Ishikawa (cell line): ENCODE measurements at regions not wholly inside any gene's neighbourhood (a gene's known extent, or its start where the extent isn't known, plus 50 kb on each side); places are given as distances from the start of the nearest gene placed in this dataset.

Experiments
- CEBPB ChIP-seq: IDR thresholded peaks from 2 replicates; pipeline ENCODE4 v1.6.1; 2012
- CREB1 ChIP-seq: IDR thresholded peaks from 2 replicates; pipeline ENCODE4 v1.6.1; 2012; ENCODE audit warnings: low read depth
- EGR1 ChIP-seq: IDR thresholded peaks from 2 replicates; pipeline ENCODE4 v1.6.1; 2012
- EP300 ChIP-seq: IDR thresholded peaks from 2 replicates; pipeline ENCODE4 v1.6.1; 2012; ENCODE audit warnings: borderline replicate concordance
- FOXM1 ChIP-seq: IDR thresholded peaks from 2 replicates; pipeline ENCODE4 v1.6.1; 2012; ENCODE audit warnings: low read depth, borderline replicate concordance
- NFIC ChIP-seq: IDR thresholded peaks from 2 replicates; pipeline ENCODE4 v1.6.1; 2012
- RAD21 ChIP-seq: IDR thresholded peaks from 2 replicates; pipeline ENCODE4 v1.6.1; 2012; ENCODE audit warnings: low read depth
- REST ChIP-seq: IDR thresholded peaks from 2 replicates; pipeline ENCODE4 v1.6.1; 2012; ENCODE audit warnings: low read depth, mild to moderate bottlenecking
- TAF1 ChIP-seq: IDR thresholded peaks from 2 replicates; pipeline ENCODE4 v1.6.1; 2012; ENCODE audit warnings: low read depth, mild to moderate bottlenecking
- TCF12 ChIP-seq: IDR thresholded peaks from 2 replicates; pipeline ENCODE4 v1.6.1; 2012; ENCODE audit warnings: low read depth
- TEAD4 ChIP-seq: IDR thresholded peaks from 2 replicates; pipeline ENCODE4 v1.6.1; 2012
- USF1 ChIP-seq: IDR thresholded peaks from 2 replicates; pipeline ENCODE4 v1.6.1; 2012
- YY1 ChIP-seq: IDR thresholded peaks from 2 replicates; pipeline ENCODE4 v1.6.1; 2012; ENCODE audit warnings: low read depth
- ZBTB7A ChIP-seq: IDR thresholded peaks from 2 replicates; pipeline ENCODE4 v1.6.1; 2012; ENCODE audit warnings: low read depth
- TF ChIP-seq, protein P1 (sequence below): IDR thresholded peaks from 2 replicates; pipeline ENCODE4 v1.6.1; 2012

DNA sequence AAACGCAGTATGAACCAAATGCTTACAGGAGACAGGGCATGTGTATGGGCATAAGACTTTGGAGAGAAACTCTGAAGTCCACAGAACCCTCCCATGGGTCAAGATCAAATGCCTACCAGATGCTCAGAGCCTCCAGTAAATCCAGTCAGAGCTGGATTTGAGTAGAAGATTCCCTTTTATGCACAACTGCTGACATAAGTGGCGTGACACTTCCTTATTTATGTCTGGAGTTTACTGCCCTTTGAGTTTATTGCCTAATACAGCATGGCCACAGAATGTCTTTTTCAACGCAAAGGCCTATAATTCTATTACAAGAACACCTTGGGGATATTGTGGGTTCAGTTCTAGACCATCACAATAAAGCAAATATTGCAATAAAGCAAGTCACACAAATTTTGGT, 220.0 kb upstream of the FOXQ1 start:
- TF ChIP-seq FOXM1 (no peak), TEAD4 (no peak), ZBTB7A (no peak), EP300 (no peak), TAF1 (no peak), CREB1 (no peak), CEBPB (no peak), REST (no peak), NFIC (no peak), RAD21 (no peak), USF1 (no peak), YY1 (no peak), EGR1 (no peak), TCF12 (no peak)
- TF ChIP-seq, protein P1, sequence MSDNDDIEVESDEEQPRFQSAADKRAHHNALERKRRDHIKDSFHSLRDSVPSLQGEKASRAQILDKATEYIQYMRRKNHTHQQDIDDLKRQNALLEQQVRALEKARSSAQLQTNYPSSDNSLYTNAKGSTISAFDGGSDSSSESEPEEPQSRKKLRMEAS: no peak

DNA sequence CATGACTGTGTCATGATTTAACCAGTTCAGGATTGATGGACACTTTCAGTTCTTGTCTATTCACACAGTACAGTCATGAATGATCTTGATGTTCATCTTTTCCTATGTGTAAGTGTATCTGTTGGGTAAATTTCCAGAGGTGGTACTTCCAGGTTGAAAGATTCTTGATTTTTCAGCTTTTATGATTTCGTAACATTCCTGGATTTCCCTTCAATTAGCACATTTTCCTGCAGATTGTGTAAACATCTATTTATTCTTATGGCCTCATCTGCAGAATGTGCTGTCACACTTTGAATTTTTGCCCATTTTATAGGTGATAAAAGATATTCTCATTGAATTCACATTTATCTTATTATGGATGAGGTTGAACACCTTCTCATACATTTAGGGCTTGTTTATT, 222.0 kb upstream of the FOXQ1 start:
- TF ChIP-seq TCF12 (no peak), EP300 (no peak), NFIC (no peak), FOXM1 (no peak), YY1 (no peak), USF1 (no peak), CREB1 (no peak), EGR1 (no peak), TEAD4 (no peak), CEBPB (no peak), RAD21 (no peak), TAF1 (no peak), REST (no peak), ZBTB7A (no peak)
- TF ChIP-seq, protein P1: no peak

DNA sequence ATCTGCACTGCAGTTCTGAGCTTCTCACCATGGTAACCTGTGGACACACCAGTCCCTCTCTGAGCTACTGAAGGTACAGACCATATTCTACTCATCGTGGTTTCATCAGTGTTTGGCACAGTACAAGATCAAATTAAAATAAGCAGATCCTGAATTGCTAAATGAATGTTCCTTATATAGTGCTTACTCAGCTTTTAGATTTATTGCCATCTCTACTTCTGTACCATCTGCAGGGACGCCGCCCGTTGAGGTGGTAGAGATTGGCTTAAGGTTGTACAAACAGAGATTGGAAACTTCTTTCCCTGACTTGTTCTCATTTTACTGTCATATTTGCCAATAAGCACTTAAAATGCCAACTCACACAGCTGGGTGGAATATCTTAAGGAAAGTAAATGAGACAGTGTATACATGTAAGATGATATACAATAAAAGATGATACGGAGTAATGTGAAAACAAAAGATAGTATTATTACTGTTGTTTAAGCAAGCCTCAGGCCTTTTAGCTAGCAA, 223.4 kb upstream of the FOXQ1 start:
- no peak for TF ChIP-seq RAD21
- no peak for TF ChIP-seq USF1
- TF ChIP-seq NFIC: no peak
- TF ChIP-seq FOXM1: no peak
- no peak for TF ChIP-seq REST
- no peak for TF ChIP-seq EGR1
- TF ChIP-seq, protein P1: no peak
- TF ChIP-seq CREB1: no peak
- no peak for TF ChIP-seq TAF1
- no peak for TF ChIP-seq TEAD4
- TF ChIP-seq ZBTB7A: no peak
- TF ChIP-seq YY1: no peak
- no peak for TF ChIP-seq TCF12
- no peak for TF ChIP-seq EP300
- TF ChIP-seq CEBPB: no peak
